ENCODE measurements at regions not wholly inside any gene's neighbourhood (a gene's known extent, or its start where the extent isn't known, plus 50 kb on each side); places are given as distances from the start of the nearest gene placed in this dataset.

DNA sequence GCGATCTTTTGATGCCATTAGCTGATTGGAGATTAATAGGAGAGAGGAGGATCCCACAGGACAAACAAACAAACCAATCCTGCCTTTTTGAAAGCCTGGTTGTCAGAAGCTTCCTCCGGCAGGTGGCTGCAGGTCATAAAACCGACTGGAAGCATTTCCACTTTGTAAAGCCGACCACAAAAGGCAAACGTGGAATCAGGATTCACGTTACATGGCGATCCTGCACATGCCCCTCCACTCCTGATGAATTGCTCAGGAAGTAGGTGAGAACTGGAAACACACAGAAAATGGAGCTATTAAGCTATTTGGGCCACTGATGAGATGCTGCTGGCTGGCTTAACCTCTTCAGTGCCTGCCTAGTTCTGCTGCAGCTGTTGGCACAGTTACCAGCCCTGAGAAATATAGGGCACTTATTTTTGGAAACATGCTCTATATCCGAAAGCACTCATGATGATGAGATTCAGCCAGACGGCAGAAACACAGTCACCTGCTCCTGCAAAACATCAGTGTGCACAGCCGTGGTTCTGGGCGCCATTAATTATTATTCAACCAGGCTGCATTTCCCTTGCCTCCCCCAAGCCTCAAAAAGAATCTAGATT lies 110.3 kb upstream of the ST6GAL2 start:
- no peaks in the 10 kb centered on the region for H3K27me3 Mint-ChIP-seq
- no peak overlapping the region for H3K27ac Mint-ChIP-seq
- no peaks in the 10 kb centered on the region for H3K36me3 ChIP-seq (ENCODE audit: insufficient read depth, low read length)
- no peaks in the 10 kb centered on the region for H3K4me1 ChIP-seq (ENCODE audit: insufficient read depth, low read length)
- H3K27ac ChIP-seq (ENCODE audit: low read depth, low read length): no peak overlapping the region
- H3K27me3 ChIP-seq (ENCODE audit: insufficient read depth, low read length): no peaks in the 10 kb centered on the region
- DNase-seq: no peak
- POLR2A ChIA-PET (ENCODE audit: partially characterized antibody): no interaction called here
- H3K36me3 Mint-ChIP-seq: no peaks in the 10 kb centered on the region
- H3K4me1 Mint-ChIP-seq: no peaks in the 10 kb centered on the region
- CTCF ChIA-PET (ENCODE audit: partially characterized antibody): no interaction called here
- no peak overlapping the region for H3K4me3 ChIP-seq (ENCODE audit: low read length in 2 of 2)
- H3K9me3 Mint-ChIP-seq: peaks cover 0 to 3% (median 0%) of the 10 kb centered on the region in 8 donors
- H3K9me3 ChIP-seq (ENCODE audit: control insufficient read depth in 1 of 2, low read length in 2 of 2): no peaks in the 10 kb centered on the region
- H3K4me3 Mint-ChIP-seq: no peak overlapping the region
- intact Hi-C loops (cut with micrococcal nuclease): no loop called here

DNA sequence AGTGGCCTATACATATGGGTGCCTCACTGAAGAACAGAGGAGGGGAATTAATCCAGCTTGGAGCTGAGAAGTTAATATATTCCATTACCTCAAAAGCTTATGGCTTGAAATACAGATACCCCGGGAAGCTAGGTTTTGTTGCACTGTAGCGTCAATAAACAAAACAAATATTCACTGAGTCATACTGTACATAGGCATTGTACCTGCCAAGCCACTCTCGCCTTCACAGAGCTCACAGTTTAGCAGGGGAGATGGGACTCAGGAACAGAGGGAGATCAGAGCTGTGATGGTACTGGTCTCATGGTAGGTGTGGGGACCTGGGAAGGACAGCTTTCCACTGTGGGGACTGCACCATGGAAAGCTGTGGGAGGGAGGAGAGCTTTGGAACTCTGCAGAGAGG lies 111.2 kb upstream of the ST6GAL2 start:
- DNase-seq: no peak
- Histone ChIP-seq H3K4me1 (ENCODE audit: insufficient read depth, low read length) (no peaks in the 10 kb centered on the region), H3K27me3 (ENCODE audit: insufficient read depth, low read length) (no peaks in the 10 kb centered on the region), H3K27ac (ENCODE audit: low read depth, low read length) (no peak overlapping the region), H3K36me3 (ENCODE audit: insufficient read depth, low read length) (no peaks in the 10 kb centered on the region), H3K9me3 (ENCODE audit: control insufficient read depth in 1 of 2, low read length in 2 of 2) (no peaks in the 10 kb centered on the region), H3K4me3 (ENCODE audit: low read length in 2 of 2) (no peak overlapping the region)
- no peak overlapping the region for H3K27ac Mint-ChIP-seq
- POLR2A ChIA-PET (ENCODE audit: partially characterized antibody): no interaction called here
- no peak overlapping the region for H3K4me3 Mint-ChIP-seq
- no peaks in the 10 kb centered on the region for H3K36me3 Mint-ChIP-seq
- no peaks in the 10 kb centered on the region for H3K4me1 Mint-ChIP-seq
- H3K27me3 Mint-ChIP-seq: no peaks in the 10 kb centered on the region
- intact Hi-C loops (cut with micrococcal nuclease): no loop called here
- H3K9me3 Mint-ChIP-seq: peaks cover 0 to 4% (median 0%) of the 10 kb centered on the region in 8 donors
- CTCF ChIA-PET (ENCODE audit: partially characterized antibody): no interaction called here

DNA sequence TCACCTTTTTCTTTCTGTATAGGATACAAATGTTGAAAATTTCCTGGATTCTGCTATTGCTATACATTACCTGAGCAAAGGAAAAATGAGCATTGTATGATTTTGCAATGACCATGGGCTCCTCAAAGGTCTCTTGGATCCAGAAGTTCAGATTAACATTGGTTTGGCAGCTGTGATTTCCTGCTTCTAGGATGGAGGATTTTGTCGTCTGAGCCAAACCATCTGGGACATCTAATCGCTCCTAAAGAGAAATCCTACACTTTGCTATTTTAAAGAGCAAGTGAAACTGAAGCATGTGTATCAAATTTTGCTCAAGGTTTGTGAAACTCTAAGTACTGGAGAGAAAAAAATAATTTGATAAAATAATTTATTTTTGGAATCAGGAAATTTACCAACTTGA lies 115.1 kb upstream of the ST6GAL2 start:
- H3K9me3 Mint-ChIP-seq: peaks cover 0 to 10% (median 0%) of the 10 kb centered on the region in 8 donors
- no peaks in the 10 kb centered on the region for H3K27me3 Mint-ChIP-seq
- H3K9me3 ChIP-seq (ENCODE audit: control insufficient read depth in 1 of 2, low read length in 2 of 2): no peaks in the 10 kb centered on the region
- no peaks in the 10 kb centered on the region for H3K4me1 Mint-ChIP-seq
- H3K4me3 ChIP-seq (ENCODE audit: low read length in 2 of 2): no peak overlapping the region
- no peak for DNase-seq
- intact Hi-C loops (cut with micrococcal nuclease): no loop called here
- ChIA-PET POLR2A (ENCODE audit: partially characterized antibody) (no interaction called here), CTCF (ENCODE audit: partially characterized antibody) (no interaction called here)
- no peak overlapping the region for H3K27ac ChIP-seq (ENCODE audit: low read depth, low read length)
- H3K27me3 ChIP-seq (ENCODE audit: insufficient read depth, low read length): no peaks in the 10 kb centered on the region
- no peak overlapping the region for H3K4me3 Mint-ChIP-seq
- no peaks in the 10 kb centered on the region for H3K36me3 Mint-ChIP-seq
- H3K27ac Mint-ChIP-seq: no peak overlapping the region
- no peaks in the 10 kb centered on the region for H3K36me3 ChIP-seq (ENCODE audit: insufficient read depth, low read length)
- H3K4me1 ChIP-seq (ENCODE audit: insufficient read depth, low read length): no peaks in the 10 kb centered on the region

DNA sequence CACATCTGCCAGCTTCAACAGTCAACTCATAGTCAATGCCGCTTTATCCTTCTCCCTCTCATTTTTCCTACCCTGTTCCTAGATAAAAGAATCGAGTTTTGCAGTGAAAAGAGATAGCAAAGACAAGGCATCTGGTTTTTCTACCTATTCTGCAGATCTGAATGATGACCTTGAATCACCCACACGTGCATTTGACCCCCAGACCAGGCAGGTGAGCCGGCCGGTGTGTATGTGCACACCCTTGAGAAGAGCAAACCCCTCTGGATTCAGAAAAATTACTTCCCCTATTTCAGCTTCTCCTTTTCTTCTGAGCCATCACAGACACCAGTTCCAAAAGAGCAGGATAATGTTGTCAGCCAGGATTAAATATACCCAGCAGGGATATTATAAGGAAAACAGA lies 115.6 kb upstream of the ST6GAL2 start:
- no peaks in the 10 kb centered on the region for H3K9me3 ChIP-seq (ENCODE audit: control insufficient read depth in 1 of 2, low read length in 2 of 2)
- H3K27me3 Mint-ChIP-seq: no peaks in the 10 kb centered on the region
- H3K27ac Mint-ChIP-seq: no peak overlapping the region
- H3K27me3 ChIP-seq (ENCODE audit: insufficient read depth, low read length): no peaks in the 10 kb centered on the region
- no peak overlapping the region for H3K4me3 ChIP-seq (ENCODE audit: low read length in 2 of 2)
- no peaks in the 10 kb centered on the region for H3K4me1 ChIP-seq (ENCODE audit: insufficient read depth, low read length)
- H3K9me3 Mint-ChIP-seq: peaks cover 0 to 10% (median 0%) of the 10 kb centered on the region in 8 donors
- CTCF ChIA-PET (ENCODE audit: partially characterized antibody): no interaction called here
- POLR2A ChIA-PET (ENCODE audit: partially characterized antibody): no interaction called here
- no peaks in the 10 kb centered on the region for H3K4me1 Mint-ChIP-seq
- H3K27ac ChIP-seq (ENCODE audit: low read depth, low read length): no peak overlapping the region
- no peak overlapping the region for H3K4me3 Mint-ChIP-seq
- no peaks in the 10 kb centered on the region for H3K36me3 Mint-ChIP-seq
- no peaks in the 10 kb centered on the region for H3K36me3 ChIP-seq (ENCODE audit: insufficient read depth, low read length)
- intact Hi-C loops (cut with micrococcal nuclease): no loop called here
- DNase-seq: no peak

DNA sequence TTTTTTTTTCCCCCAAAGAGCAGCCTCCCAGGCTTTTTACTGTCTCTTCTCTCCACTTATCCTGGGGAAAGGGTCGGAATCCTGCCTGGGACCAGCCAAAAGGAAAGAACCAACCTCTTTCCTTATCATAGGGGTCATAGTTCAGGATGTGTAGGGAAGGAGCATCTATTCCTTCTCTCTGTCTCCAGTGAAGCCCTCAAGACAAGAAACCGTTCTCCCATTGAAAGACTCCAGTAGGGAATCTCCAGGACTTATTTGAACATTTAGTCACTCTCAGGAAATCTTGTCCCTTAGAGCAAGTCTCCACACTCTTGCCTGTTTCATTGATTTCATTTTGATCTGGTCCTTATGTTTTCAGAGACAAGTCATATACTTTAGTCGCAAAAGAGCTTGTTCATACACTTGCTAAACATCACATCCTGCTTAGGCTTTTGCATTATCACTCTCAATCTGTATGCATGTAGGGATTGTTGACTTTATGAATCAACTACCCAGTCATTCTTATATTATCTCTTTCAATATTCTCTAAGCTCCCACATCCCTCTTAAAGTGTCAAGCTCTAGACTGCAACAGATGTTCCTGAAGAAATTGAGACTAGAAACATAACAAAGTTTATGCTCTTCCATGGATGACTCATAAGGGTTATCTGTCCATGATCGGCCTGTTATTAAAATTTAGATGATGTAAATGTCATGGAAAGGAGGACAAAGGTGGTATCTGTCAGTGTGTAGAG lies 116.2 kb upstream of the ST6GAL2 start:
- Mint-ChIP-seq H3K9me3 (peaks cover 0 to 10% (median under 1%) of the 10 kb centered on the region in 8 donors), H3K36me3 (no peaks in the 10 kb centered on the region), H3K27me3 (no peaks in the 10 kb centered on the region), H3K4me1 (no peaks in the 10 kb centered on the region), H3K27ac (no peak overlapping the region), H3K4me3 (no peak overlapping the region)
- Histone ChIP-seq H3K9me3 (ENCODE audit: control insufficient read depth in 1 of 2, low read length in 2 of 2) (no peaks in the 10 kb centered on the region), H3K27me3 (ENCODE audit: insufficient read depth, low read length) (no peaks in the 10 kb centered on the region), H3K36me3 (ENCODE audit: insufficient read depth, low read length) (no peaks in the 10 kb centered on the region), H3K4me3 (ENCODE audit: low read length in 2 of 2) (no peak overlapping the region), H3K4me1 (ENCODE audit: insufficient read depth, low read length) (no peaks in the 10 kb centered on the region), H3K27ac (ENCODE audit: low read depth, low read length) (no peak overlapping the region)
- ChIA-PET CTCF (ENCODE audit: partially characterized antibody) (no interaction called here), POLR2A (ENCODE audit: partially characterized antibody) (no interaction called here)
- DNase-seq: no peak
- intact Hi-C loops (cut with micrococcal nuclease): no loop called here

DNA sequence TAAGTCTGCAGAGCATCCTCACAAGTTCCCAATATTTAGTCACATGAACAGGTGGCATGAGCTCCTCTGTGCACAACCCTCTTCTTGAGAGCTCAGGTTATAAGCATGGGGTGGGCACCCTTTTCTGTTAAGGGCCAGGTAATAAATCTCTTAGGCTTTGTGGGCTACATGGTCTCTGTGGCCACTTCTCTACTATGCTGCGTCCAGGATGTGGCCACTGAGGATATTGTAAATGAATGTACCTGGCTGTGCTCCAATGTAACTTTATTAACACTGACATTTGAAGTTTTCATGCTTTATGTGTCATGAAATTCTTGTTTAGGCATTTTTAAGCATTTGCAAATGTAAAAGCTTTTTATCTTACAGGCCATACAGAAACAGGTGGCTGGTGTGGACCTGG lies 116.8 kb upstream of the ST6GAL2 start:
- POLR2A ChIA-PET (ENCODE audit: partially characterized antibody): no interaction called here
- Mint-ChIP-seq H3K9me3 (peaks cover 0 to 10% (median under 1%) of the 10 kb centered on the region in 8 donors), H3K27ac (no peak overlapping the region), H3K4me1 (no peaks in the 10 kb centered on the region), H3K27me3 (no peaks in the 10 kb centered on the region), H3K4me3 (no peak overlapping the region), H3K36me3 (no peaks in the 10 kb centered on the region)
- CTCF ChIA-PET (ENCODE audit: partially characterized antibody): no interaction called here
- DNase-seq: no peak
- H3K27me3 ChIP-seq (ENCODE audit: insufficient read depth, low read length): no peaks in the 10 kb centered on the region
- intact Hi-C loops (cut with micrococcal nuclease): no loop called here
- H3K27ac ChIP-seq (ENCODE audit: low read depth, low read length): no peak overlapping the region
- H3K4me3 ChIP-seq (ENCODE audit: low read length in 2 of 2): no peak overlapping the region
- no peaks in the 10 kb centered on the region for H3K9me3 ChIP-seq (ENCODE audit: control insufficient read depth in 1 of 2, low read length in 2 of 2)
- no peaks in the 10 kb centered on the region for H3K4me1 ChIP-seq (ENCODE audit: insufficient read depth, low read length)
- H3K36me3 ChIP-seq (ENCODE audit: insufficient read depth, low read length): no peaks in the 10 kb centered on the region

DNA sequence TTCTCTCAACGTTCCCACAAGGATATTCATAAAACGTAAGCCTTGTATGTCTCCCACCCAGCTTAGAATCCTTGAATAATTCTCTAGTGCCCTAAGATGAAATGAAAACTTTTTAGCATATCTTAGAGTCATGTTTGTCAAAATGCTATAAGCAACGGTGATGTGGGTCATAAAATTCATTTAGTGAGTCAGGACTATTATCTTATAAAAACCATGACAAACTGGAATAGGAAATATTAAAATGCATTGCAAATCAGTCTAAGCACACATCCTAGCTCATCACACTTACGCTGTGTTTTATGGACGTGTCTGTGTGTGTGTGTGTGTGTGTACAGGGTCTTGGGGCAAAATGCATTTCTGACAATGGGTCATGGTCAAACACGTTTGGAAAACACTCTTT lies 119.9 kb upstream of the ST6GAL2 start:
- ChIA-PET POLR2A (ENCODE audit: partially characterized antibody) (no interaction called here), CTCF (ENCODE audit: partially characterized antibody) (no interaction called here)

More for the DNA sequence above, 119.9 kb upstream of the ST6GAL2 start:
- no peaks in the 10 kb centered on the region for H3K27me3 Mint-ChIP-seq
- no peak for DNase-seq
- peaks cover 0 to 10% (median 2%) of the 10 kb centered on the region in 8 donors for H3K9me3 Mint-ChIP-seq
- no peaks in the 10 kb centered on the region for H3K4me1 ChIP-seq (ENCODE audit: insufficient read depth, low read length)
- no peaks in the 10 kb centered on the region for H3K36me3 Mint-ChIP-seq
- H3K36me3 ChIP-seq (ENCODE audit: insufficient read depth, low read length): no peaks in the 10 kb centered on the region
- no peaks in the 10 kb centered on the region for H3K4me1 Mint-ChIP-seq
- intact Hi-C loops (cut with micrococcal nuclease): no loop called here
- H3K27me3 ChIP-seq (ENCODE audit: insufficient read depth, low read length): no peaks in the 10 kb centered on the region
- no peak overlapping the region for H3K4me3 ChIP-seq (ENCODE audit: low read length in 2 of 2)
- H3K27ac Mint-ChIP-seq: no peak overlapping the region
- no peak overlapping the region for H3K4me3 Mint-ChIP-seq
- H3K27ac ChIP-seq (ENCODE audit: low read depth, low read length): no peak overlapping the region
- no peaks in the 10 kb centered on the region for H3K9me3 ChIP-seq (ENCODE audit: control insufficient read depth in 1 of 2, low read length in 2 of 2)

Measured in CD4-positive, alpha-beta memory T cell (primary cell).